Inferior parietal cortex (tissue), 1 donor: ENCODE measurements at regions not wholly inside any gene's neighbourhood (a gene's known extent, or its start where the extent isn't known, plus 50 kb on each side); places are given as distances from the start of the nearest gene placed in this dataset.

ENCODE experiments used
- DNase-seq: peaks from one replicate; pipeline ENCODE4 v3.0.0-alpha.2; 2016; ENCODE audit errors: extremely low spot score

GRCh38 chr12:4106621-4107020 is 166.9 kb upstream of the CCND2 start:
- DNase-seq, result no peak

DNA sequence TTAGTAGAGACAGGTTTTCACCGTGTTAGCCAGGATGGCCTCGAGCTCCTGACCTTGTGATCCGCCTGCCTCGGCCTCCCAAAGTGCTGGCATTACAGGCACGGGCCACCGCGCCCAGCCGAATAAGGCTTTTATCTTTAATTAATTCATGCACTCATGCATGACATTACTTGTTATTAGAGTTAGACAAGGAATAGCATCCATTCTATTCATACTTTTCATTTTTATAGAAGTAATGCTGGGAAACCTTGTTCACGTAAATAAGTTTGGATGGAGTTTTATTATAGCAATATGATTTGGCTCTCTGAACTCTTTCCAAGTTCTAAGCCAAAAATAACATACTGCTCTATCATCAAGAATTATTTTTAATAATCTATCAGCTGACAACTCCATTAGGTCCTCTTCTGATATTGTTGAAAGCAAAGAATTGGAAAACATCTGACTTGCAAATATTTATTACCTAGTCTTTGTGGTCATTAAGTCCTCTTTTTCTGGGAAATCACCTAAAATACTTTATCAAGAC is 168.8 kb upstream of the CCND2 start:
- DNase-seq, result no peak

DNA sequence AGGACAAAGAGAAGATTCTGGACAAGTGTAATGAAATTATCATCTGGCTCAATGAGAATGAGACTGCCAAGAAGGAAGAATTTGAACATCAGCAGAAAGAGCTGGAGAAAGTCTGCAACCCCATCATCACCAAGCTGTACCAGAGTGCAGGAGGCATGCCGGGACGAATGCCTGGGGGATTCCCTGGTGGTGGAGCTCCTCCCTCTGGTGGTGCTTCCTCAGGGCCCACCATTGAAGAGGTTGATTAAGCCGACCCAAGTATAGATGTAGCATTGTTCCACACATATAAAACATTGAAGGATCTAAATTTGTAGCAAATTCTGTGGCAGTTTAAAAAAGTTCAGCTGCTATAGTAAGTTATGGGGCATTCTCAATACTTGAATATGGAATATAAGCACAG is 174.3 kb upstream of the CCND2 start:
- no peak for DNase-seq

DNA sequence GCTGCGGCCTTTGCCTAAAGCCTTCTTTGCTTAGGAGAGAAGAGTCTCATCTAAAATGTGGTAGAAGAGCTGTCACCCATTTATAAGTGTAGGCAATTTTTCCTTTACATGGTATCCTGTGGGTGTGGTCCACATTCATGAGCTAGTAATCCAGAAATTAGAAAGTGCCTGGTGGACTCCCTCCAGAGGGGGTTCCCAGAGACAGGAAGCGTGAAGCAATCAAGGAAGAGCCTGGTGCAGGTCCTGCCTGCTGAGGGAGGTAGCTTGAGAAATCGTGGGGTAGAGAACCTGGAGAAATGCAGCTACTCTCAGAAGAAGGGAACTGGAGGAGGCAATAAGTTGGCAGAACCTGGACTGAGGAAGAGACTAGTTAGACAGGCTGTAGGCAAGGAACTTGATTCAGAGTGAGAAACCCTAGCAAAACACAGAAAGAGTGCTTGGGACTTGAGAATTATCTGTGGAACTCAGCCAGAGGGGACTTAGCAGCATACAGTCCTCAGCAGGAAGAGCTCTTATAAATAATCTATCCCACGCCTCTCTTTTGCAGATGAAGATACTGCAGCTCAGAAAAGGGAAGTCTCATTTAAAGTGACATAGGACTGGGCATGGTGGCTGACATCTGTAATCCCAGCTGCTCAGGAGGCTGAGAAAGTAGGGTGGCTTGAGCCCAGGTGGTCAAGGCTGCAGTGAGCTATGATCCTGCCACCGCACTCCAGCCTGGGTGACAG is 182.4 kb upstream of the CCND2 start:
- no peak for DNase-seq

GRCh38 chr12:4089956-4090355 is 183.6 kb upstream of the CCND2 start:
- no peak for DNase-seq

GRCh38 chr12:4089121-4089606 is 184.4 kb upstream of the CCND2 start:
- DNase-seq, result no peak

GRCh38 chr12:4088451-4088850 is 185.1 kb upstream of the CCND2 start:
- DNase-seq, result no peak

GRCh38 chr12:4086481-4086880 is 187.1 kb upstream of the CCND2 start:
- DNase-seq, result no peak

DNA sequence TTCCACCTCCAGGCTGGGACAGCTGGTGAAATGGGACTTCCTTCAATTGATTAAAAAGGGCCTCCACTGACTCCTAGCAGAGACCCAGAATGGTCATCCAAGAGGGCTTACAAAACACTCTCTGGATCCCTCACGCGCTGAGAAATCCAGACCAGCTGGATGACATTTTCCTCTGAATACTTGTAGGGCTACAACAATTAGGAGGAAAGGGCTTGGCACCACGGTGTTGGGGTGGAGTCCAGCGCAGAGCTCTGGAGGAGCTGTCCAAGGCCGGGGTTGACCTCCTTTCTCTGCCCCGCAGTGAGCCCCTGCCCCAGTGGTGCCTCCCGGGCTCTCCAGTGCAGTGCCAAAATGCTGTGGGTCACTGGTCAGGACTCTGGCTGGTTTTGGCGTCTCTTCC is 189.0 kb upstream of the CCND2 start:
- no peak for DNase-seq

GRCh38 chr12:4082809-4083403 is 190.7 kb upstream of the CCND2 start:
- DNase-seq, result no peak

DNA sequence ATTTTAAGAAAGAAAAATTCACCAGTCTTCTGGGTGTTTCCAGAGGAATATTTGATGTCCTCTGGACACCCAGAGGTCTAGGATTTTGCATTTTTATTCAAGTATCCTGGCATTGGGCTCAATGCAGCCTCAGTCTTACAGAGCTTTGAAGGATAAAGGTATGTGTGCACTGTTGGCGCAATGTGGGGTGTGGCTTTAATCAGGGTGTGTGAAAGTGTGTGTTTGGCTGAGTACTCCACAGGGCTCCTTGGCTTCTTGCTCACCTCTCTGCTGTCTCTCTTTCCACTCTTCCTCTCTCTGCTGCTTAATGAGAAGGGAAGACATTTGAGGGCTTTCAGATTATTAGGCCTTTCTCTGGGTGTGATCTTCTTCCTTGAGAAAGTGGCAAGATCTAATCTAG is 193.3 kb upstream of the CCND2 start:
- no peak for DNase-seq

DNA sequence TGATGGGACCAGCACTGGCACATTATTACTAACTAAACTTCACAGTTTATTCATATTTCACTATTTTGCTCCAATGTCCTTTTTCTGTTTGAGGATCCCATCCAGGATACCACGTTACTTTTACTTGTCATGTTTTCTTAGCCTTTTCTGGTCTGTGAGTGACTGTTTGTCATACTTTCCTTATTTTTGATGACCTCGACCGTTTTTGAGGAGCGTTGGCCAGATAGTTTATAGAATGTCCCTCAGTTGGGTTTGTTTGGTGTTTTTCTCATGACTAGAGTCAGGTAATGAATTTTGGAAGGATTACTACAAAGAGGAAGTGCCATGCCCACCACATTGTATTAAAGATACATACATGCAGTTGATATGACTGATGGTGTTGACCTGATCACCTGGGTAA is 199.4 kb upstream of the CCND2 start:
- DNase-seq, result no peak

GRCh38 chr12:4069670-4070010 is 196.4 kb upstream of the PARP11 start:
- no peak for DNase-seq

DNA sequence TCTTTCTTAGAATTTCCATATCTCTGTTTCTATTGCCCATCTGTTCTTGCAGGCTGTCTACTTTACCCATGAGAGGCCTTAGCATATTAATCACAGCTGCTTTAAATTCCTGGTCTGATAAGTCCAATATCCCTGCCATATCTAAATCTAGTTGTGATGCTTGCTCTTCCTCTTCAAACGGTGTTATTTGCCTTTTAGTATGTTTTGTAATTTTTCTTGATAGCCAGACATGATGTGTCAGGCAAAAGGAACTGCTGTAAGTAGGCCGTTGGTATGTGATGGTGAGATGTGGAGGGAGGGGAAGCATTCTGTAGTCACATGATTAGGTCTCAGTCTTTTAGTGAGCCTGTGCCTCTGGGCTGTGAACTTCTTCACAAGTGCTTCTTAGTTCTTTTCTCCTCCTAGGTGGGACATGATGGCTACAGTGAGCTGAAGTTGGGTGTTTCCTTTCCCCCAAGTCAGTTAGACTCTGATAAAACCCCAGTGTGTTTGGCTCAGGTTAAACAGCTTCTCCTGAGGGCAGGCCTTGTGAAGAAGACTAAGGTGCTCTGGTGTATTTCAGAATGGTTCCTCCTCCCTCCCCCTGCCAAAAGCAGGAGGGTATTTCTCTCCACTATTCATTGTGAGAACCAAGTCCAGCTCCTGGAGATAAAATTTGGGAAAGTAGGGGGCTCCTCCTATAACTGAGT is 195.9 kb upstream of the PARP11 start:
- DNase-seq, result no peak

- DNase-seq, result no peak
Observed at GRCh38 chr12:4064008-4064407, 190.8 kb upstream of the PARP11 start.

DNA sequence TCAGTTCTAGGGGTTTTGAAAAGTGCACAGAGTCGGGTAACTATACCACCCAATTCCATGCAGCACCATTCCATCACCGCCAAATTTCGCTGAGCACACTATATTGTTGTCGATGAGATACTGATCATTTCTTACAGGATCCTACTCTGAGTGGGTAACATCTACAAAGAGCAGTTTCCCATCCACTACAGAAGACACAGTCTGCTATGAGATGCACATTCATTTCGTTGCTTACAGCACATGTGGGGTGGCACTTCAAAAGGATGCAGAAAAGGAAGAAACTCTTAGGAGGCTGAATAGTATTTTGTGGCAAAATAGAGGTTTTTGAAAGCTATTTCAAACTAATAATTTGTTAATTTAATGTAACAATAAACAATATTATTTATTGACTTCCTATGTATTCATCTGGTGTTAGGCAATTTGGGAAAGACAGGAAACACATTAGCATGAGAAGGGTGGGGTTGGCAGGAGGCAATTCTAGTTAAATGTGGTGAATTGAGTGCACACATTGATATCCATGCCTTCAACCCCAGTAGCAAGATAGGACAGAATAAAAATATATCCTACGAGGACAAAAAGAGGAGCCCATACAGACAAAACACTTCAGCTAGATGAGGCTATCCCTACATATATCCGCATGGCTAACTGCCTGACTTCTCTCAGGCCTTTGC is 186.8 kb upstream of the PARP11 start:
- no peak for DNase-seq

DNA sequence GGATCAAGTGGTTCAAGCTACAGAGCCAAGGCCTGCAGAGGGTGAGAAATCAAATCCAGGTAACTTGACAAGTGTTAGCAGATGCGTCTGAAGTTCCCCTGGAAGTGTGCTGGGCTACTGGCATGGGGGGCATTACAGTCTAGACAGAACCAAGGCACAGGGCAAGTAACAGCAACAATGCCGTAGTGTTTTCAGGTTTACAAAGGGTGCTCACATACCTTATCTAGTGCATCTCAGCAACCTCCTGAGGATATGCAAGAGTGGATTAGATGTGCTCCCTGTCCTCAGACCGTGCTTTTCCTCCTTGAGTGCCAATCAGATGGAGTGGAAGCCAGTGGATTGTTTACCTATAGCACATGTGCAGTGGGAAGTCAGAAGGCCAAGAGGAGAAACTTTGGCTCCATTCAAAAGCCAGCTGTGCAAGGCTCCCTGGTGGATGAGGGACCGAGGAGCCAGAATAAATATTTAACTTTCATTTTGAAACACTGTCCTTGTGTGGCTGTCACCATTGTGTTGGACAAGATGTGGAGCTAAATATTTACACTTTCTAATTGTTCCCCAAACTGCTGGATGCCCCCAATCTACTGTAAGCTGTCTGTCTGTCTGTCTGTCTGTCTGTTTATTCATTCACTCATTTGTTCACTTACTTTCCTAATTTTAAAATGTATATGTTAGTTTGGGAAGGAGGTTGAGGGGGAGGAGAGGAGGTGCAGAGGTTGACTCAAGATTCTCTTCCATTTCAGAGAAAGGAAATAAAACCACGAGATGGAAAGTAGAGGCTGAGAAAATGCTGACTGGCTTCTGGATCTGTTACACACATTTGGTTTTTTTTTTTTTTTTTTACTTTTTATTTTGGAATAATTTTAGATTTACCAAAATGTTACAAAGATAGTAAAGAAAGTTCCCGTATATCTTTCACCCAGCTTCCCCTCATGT is 184.0 kb upstream of the PARP11 start:
- no peak for DNase-seq

DNA sequence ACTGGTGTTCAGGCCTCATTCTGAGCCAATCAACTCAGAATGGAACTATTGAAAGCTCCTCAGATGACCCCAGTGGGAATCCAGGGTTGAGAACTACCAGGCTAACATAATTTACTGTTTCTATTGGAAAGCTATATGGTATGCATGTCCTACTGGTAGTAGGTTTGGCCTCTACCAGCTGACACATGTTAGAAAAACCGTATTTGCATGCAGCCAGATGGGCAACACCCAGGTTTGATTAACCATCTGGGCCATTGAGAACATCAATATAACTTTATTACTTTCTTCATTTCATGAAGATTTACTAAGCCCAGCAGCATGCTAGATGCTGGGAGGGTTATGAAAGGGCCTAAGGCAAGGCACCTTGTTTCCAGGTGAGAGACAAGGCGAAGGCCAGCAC is 181.4 kb upstream of the PARP11 start:
- DNase-seq, result no peak

GRCh38 chr12:4052691-4053090 is 179.5 kb upstream of the PARP11 start:
- DNase-seq, result no peak

- no peak for DNase-seq
Observed at GRCh38 chr12:4051596-4051995, 178.4 kb upstream of the PARP11 start.

- no peak for DNase-seq
Observed at GRCh38 chr12:4050340-4050739, 177.1 kb upstream of the PARP11 start.
